ENCODE measurements at regions not wholly inside any gene's neighbourhood (a gene's known extent, or its start where the extent isn't known, plus 50 kb on each side); places are given as distances from the start of the nearest gene placed in this dataset.
"Not testable (repeated sequence)": the region's sequence is repeated elsewhere in the genome, so short reads cannot be mapped to it uniquely, and the experiment has no call there.

DNA sequence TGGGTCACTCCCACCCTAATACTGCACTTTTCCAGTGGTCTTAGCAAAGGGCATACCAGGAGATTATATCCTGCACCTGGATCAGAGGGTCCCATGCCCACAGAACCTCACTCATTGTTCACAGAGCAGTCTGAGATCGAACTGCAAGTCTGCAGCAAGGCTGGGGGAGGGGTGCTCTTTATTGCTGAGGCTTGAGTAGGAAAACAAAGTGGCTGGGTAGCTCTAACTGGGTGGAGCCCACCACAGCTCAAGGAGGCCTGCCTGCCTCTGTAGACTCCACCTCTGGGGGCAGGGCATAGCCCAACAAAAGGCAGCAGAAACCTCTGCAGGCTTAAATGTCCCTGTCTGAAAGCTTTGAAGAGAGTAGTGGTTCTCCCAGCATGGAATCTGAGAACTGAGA lies 77.3 kb upstream of the MUCL1 start:
- H3K4me1 Mint-ChIP-seq; H3K9ac ChIP-seq (ENCODE audit: low read length); H4K20me1 ChIP-seq (ENCODE audit: control insufficient read depth, insufficient read depth, low read length, poor library complexity, severe bottlenecking); H3K79me2 ChIP-seq (ENCODE audit: control insufficient read depth, insufficient read depth, low read length); H3K4me1 ChIP-seq (ENCODE audit: control insufficient read depth in 2 of 2, insufficient read depth in 2 of 2, low read length in 2 of 2); H3K9me3 Mint-ChIP-seq (ENCODE audit: insufficient read depth); POLR2A ChIA-PET; H3K36me3 ChIP-seq (replicated peaks in 1 of 2; ENCODE audit: control extremely low read depth in 1 of 2, control insufficient read depth in 1 of 2, extremely low read depth in 1 of 2, insufficient read depth in 2 of 2, low read length in 1 of 2); H3K9me3 ChIP-seq (ENCODE audit: control extremely low read depth in 1 of 3, control insufficient read depth in 2 of 3, insufficient read depth in 1 of 3, low read length in 2 of 3); H3K4me2 ChIP-seq (replicated peaks; ENCODE audit: low read depth, low read length, poor library complexity, severe bottlenecking); DNase-seq; H3K4me3 ChIP-seq (ENCODE audit: control extremely low read depth in 1 of 5, extremely low read depth in 1 of 5, insufficient read depth in 1 of 5, low read depth in 2 of 5, low read length in 4 of 5); H2AFZ ChIP-seq (ENCODE audit: insufficient read depth, low read depth, low read length, poor library complexity, severe bottlenecking); H3K4me3 Mint-ChIP-seq; intact Hi-C loops (cut with micrococcal nuclease); H3K27ac Mint-ChIP-seq; H3K27ac ChIP-seq (ENCODE audit: low read length in 2 of 2); ATAC-seq (ENCODE audit: low read depth): not testable (repeated sequence)
- peaks cover 45% of the 10 kb centered on the region for H3K27me3 Mint-ChIP-seq
- CTCF ChIA-PET = interaction anchor here (1.1 kb wide), 1 partner anchor 28 kb away, joined by 3 read pairs; no protein-coding TSS in a partner anchor
- H3K27me3 ChIP-seq (replicated peaks in 1 of 4; ENCODE audit: control extremely low read depth in 1 of 4, control insufficient read depth in 3 of 4, insufficient read depth in 4 of 4, low read length in 3 of 4) = peaks cover 0 to 17% (median 7%) of the 10 kb centered on the region in 4 experiments
- WGBS (ENCODE audit: insufficient coverage) = no CpG with 5 or more reads among the region's 1 CpG

DNA sequence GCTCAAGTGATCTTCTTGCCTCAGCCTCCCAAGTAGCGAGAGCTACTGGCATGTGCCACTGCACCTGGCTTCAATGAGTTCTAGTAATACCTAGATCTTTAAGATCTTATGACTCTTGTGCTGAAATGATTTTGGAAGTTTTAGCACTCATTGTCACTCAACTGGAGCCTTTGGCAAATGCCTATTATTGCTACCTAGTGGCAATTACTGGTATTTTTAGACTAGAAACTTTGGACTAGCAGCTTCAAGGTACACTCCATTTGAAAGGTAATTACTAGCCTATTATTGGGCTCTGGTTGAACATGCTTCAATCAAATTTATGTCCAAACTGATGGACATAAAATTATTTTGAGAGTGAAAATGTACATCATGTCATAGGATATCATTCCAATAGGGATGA lies 80.7 kb upstream of the MUCL1 start:
- Histone ChIP-seq H3K9me3 (ENCODE audit: control extremely low read depth in 1 of 3, control insufficient read depth in 2 of 3, insufficient read depth in 1 of 3, low read length in 2 of 3) (peaks cover 0 to 6% (median 1%) of the 10 kb centered on the region in 3 donors), H3K4me3 (ENCODE audit: control extremely low read depth in 1 of 5, extremely low read depth in 1 of 5, insufficient read depth in 1 of 5, low read depth in 2 of 5, low read length in 4 of 5) (no peak overlapping the region), H3K4me2 (replicated peaks; ENCODE audit: low read depth, low read length, poor library complexity, severe bottlenecking) (no peak overlapping the region), H4K20me1 (ENCODE audit: control insufficient read depth, insufficient read depth, low read length, poor library complexity, severe bottlenecking) (no peaks in the 10 kb centered on the region), H3K27me3 (replicated peaks in 1 of 4; ENCODE audit: control extremely low read depth in 1 of 4, control insufficient read depth in 3 of 4, insufficient read depth in 4 of 4, low read length in 3 of 4) (peaks cover 0 to 19% (median 8%) of the 10 kb centered on the region in 4 experiments), H3K36me3 (replicated peaks in 1 of 2; ENCODE audit: control extremely low read depth in 1 of 2, control insufficient read depth in 1 of 2, extremely low read depth in 1 of 2, insufficient read depth in 2 of 2, low read length in 1 of 2) (no peaks in the 10 kb centered on the region), H2AFZ (ENCODE audit: insufficient read depth, low read depth, low read length, poor library complexity, severe bottlenecking) (no peak overlapping the region), H3K79me2 (ENCODE audit: control insufficient read depth, insufficient read depth, low read length) (no peaks in the 10 kb centered on the region), H3K27ac (ENCODE audit: low read length in 2 of 2) (no peak overlapping the region), H3K9ac (ENCODE audit: low read length) (no peak overlapping the region), H3K4me1 (ENCODE audit: control insufficient read depth in 2 of 2, insufficient read depth in 2 of 2, low read length in 2 of 2) (no peaks in the 10 kb centered on the region)
- peaks cover 53% of the 10 kb centered on the region for H3K27me3 Mint-ChIP-seq
- H3K27ac Mint-ChIP-seq = no peak overlapping the region
- intact Hi-C loops (cut with micrococcal nuclease) = no loop called here
- ATAC-seq (ENCODE audit: low read depth) = no peak
- ChIA-PET CTCF (no interaction called here), POLR2A (no interaction called here)
- TF ChIP-seq, protein P1, sequence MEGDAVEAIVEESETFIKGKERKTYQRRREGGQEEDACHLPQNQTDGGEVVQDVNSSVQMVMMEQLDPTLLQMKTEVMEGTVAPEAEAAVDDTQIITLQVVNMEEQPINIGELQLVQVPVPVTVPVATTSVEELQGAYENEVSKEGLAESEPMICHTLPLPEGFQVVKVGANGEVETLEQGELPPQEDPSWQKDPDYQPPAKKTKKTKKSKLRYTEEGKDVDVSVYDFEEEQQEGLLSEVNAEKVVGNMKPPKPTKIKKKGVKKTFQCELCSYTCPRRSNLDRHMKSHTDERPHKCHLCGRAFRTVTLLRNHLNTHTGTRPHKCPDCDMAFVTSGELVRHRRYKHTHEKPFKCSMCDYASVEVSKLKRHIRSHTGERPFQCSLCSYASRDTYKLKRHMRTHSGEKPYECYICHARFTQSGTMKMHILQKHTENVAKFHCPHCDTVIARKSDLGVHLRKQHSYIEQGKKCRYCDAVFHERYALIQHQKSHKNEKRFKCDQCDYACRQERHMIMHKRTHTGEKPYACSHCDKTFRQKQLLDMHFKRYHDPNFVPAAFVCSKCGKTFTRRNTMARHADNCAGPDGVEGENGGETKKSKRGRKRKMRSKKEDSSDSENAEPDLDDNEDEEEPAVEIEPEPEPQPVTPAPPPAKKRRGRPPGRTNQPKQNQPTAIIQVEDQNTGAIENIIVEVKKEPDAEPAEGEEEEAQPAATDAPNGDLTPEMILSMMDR (IDR thresholded peaks at IDR 0.05) = no peak
- no peak for TF ChIP-seq EZH2 (IDR thresholded peaks at IDR 0.05; ENCODE audit: borderline replicate concordance, insufficient read depth, low read depth, low read length, poor library complexity, severe bottlenecking)
- H3K4me3 Mint-ChIP-seq = no peak overlapping the region
- no peaks in the 10 kb centered on the region for H3K9me3 Mint-ChIP-seq (ENCODE audit: insufficient read depth)
- no peak for DNase-seq
- H3K4me1 Mint-ChIP-seq = no peaks in the 10 kb centered on the region
- no CpG with 5 or more reads among the region's 1 CpG for WGBS (ENCODE audit: insufficient coverage)
